Stomach (tissue), 8 donors: ENCODE measurements at regions not wholly inside any gene's neighbourhood (a gene's known extent, or its start where the extent isn't known, plus 50 kb on each side); places are given as distances from the start of the nearest gene placed in this dataset.
A peak's percentile ranks its signal among the peaks of the same experiment; 100 is the strongest.

Experiments
- DNase-seq, 2 donors: peaks; one replicate each; pipeline versions ENCODE4 v3.0.0 to v3.0.0-alpha.2; 2013 to 2019
- H3K27ac ChIP-seq, 5 donors: fragments of 200-600 bp in 4 of 5; sonication (generic) in 4 of 5; one replicate each; pipeline ENCODE4 v1.5.1; 2013 to 2019; ENCODE audit warnings: mild to moderate bottlenecking in 1 of 5, moderate library complexity in 1 of 5
- H3K27me3 ChIP-seq, 3 donors: fragments of 200-600 bp; sonication (generic); one replicate each; pipeline ENCODE4 v1.5.1; 2017 to 2019; ENCODE audit warnings: mixed run types in 1 of 3
- H3K36me3 ChIP-seq, 4 donors: fragments of 200-600 bp; sonication (generic); 1 replicate in 3 of 4; 2 replicates in 1 of 4; pipeline ENCODE4 v1.5.1; 2016 to 2019
- H3K4me1 ChIP-seq, 4 donors: fragments of 200-600 bp; sonication (generic); one replicate each; pipeline ENCODE4 v1.5.1; 2016 to 2019
- H3K4me3 ChIP-seq, 4 donors: fragments of 200-600 bp; sonication (generic) in 3 of 4; one replicate each; pipeline ENCODE4 v1.5.1; 2016 to 2019; ENCODE audit warnings: mild to moderate bottlenecking in 1 of 4
- H3K9me3 ChIP-seq, 4 donors: fragments of 200-600 bp; sonication (generic); one replicate each; pipeline ENCODE4 v1.5.1; 2016 to 2019
- CTCF ChIP-seq, 7 experiments: fragments of 450-650 bp in 4 of 7; fragments of 200-600 bp in 3 of 7; sonication (generic) in 3 of 7; IDR thresholded peaks; one replicate each; pipeline ENCODE4 v1.5.1; 2016 to 2019; ENCODE audit warnings: antibody characterized with exemption in 7 of 7, control low read depth in 2 of 7, mild to moderate bottlenecking in 1 of 7
- EP300 ChIP-seq: sonication (generic); formaldehyde crosslinking; IDR thresholded peaks from one replicate; pipeline ENCODE4 v1.6.1; 2017; ENCODE audit warnings: antibody characterized with exemption
- POLR2A ChIP-seq, 4 donors: fragments of 450-650 bp; IDR thresholded peaks; one replicate each; pipeline ENCODE4 v1.6.1; 2016; ENCODE audit warnings: antibody characterized with exemption in 4 of 4, control low read depth in 2 of 4, mild to moderate bottlenecking in 1 of 4, moderate library complexity in 1 of 4
- POLR2AphosphoS5 ChIP-seq, 3 donors: sonication (generic); formaldehyde crosslinking; IDR thresholded peaks; one replicate each; pipeline ENCODE4 v1.6.1; 2016; ENCODE audit warnings: antibody characterized with exemption in 3 of 3
- WGBS, 5 donors: extraction: QIAGEN DNeasy Blood & Tissue Kit in 3 of 5; methylation state at CpG; one replicate each; pipeline versions ENCODE4 v1.1.5 to v1.1.7; 2013 to 2018; 5-methylcytosine and 5-hydroxymethylcytosine counted together
- intact Hi-C: fragments of 100-400 bp; cut with DNase I; formaldehyde crosslinking; loops from one replicate; pipeline ENCODE4 v1.15.1; 2023; ENCODE audit warnings: low total_unique reads
- small RNA-seq, 4 donors: library from RNA; depleted of rRNA; stranded (forward); fragments of <200 nt; gene quantifications; one replicate each; pipeline ENCODE3, GENCODE V24; 2016
- donor health status: healthy with polysubstance abuse.
- donor health status: Bipolar disorder and iron deficiency.
- donor health status: healthy.

GRCh38 chr2:154637456-154637855 lies 61.0 kb upstream of the KCNJ3 start:
- intact Hi-C loops, result no loop called here

GRCh38 chr2:154638783-154639182 lies 59.7 kb upstream of the KCNJ3 start:
- Histone ChIP-seq H3K9me3 (no peaks in the 10 kb centered on the region), H3K4me1 (no peaks in the 10 kb centered on the region), H3K4me3 (no peak overlapping the region), H3K27ac (no peak overlapping the region), H3K36me3 (no peaks in the 10 kb centered on the region), H3K27me3 (no peaks in the 10 kb centered on the region)
- TF ChIP-seq POLR2AphosphoS5 (IDR thresholded peaks at IDR 0.05) (no peak), POLR2A (IDR thresholded peaks at IDR 0.05) (no peak), CTCF (IDR thresholded peaks at IDR 0.05) (no peak), EP300 (no peak)
- no peak for DNase-seq
- intact Hi-C loops, result no loop called here
- WGBS, 5 donors, result 53 to 95% (median 83%) methylated on average over 1 of the region's 1 CpG

More at GRCh38 chr2:154637456-154637855, 61.0 kb upstream of the KCNJ3 start:
- H3K27ac ChIP-seq, result no peak overlapping the region
- no peaks in the 10 kb centered on the region for H3K9me3 ChIP-seq
- no peaks in the 10 kb centered on the region for H3K27me3 ChIP-seq
- no peak overlapping the region for H3K4me3 ChIP-seq
- H3K36me3 ChIP-seq, result no peaks in the 10 kb centered on the region
- TF ChIP-seq POLR2AphosphoS5 (IDR thresholded peaks at IDR 0.05) (no peak), EP300 (no peak), CTCF (IDR thresholded peaks at IDR 0.05) (no peak), POLR2A (IDR thresholded peaks at IDR 0.05) (no peak)
- H3K4me1 ChIP-seq, result no peaks in the 10 kb centered on the region
- DNase-seq, result no peak

GRCh38 chr2:154640000-154640399 lies 58.5 kb upstream of the KCNJ3 start:
- WGBS, 5 donors, result 55 to 72% (median 64%) methylated on average over 3 of the region's 3 CpGs
- peak in 1 of 2 donors; percentile 2 for DNase-seq
- Histone ChIP-seq H3K4me3 (no peak overlapping the region), H3K4me1 (no peaks in the 10 kb centered on the region), H3K36me3 (no peaks in the 10 kb centered on the region), H3K9me3 (no peaks in the 10 kb centered on the region), H3K27me3 (no peaks in the 10 kb centered on the region), H3K27ac (no peak overlapping the region)
- no peak for TF ChIP-seq POLR2AphosphoS5 (IDR thresholded peaks at IDR 0.05)
- TF ChIP-seq CTCF (IDR thresholded peaks at IDR 0.05), result no peak
- no peak for TF ChIP-seq EP300
- TF ChIP-seq POLR2A (IDR thresholded peaks at IDR 0.05), result no peak
- intact Hi-C loops, result no loop called here

Small RNA genes in the stretch of these regions (small RNA-seq; reads per million reads assigned to genes)
- gene RNA5SP107, result 0 reads per million in 4 donors
